Tibial nerve (tissue), 4 donors: ENCODE measurements at regions not wholly inside any gene's neighbourhood (a gene's known extent, or its start where the extent isn't known, plus 50 kb on each side); places are given as distances from the start of the nearest gene placed in this dataset.

Experiments used
- DNase-seq, 2 donors: peaks; one replicate each; pipeline ENCODE4 v3.0.0-alpha.2; 2019; ENCODE audit warnings: low spot score in 2 of 2
- H3K27ac ChIP-seq, 4 donors: fragments of 200-600 bp; sonication (generic) in 3 of 4; one replicate each; pipeline ENCODE4 v1.5.1; 2017 to 2019; ENCODE audit warnings: mild to moderate bottlenecking in 1 of 4
- H3K27me3 ChIP-seq, 2 donors: fragments of 200-600 bp; sonication (generic) in 1 of 2; one replicate each; pipeline versions ENCODE4 v1.5.1 to v1.6.0; 2017 to 2019
- H3K36me3 ChIP-seq, 3 donors: fragments of 200-600 bp; sonication (generic); one replicate each; pipeline ENCODE4 v1.5.1; 2018 to 2019
- H3K4me1 ChIP-seq, 4 donors: fragments of 200-600 bp; sonication (generic) in 3 of 4; one replicate each; pipeline ENCODE4 v1.5.1; 2017 to 2019
- H3K4me3 ChIP-seq, 4 donors: fragments of 200-600 bp; sonication (generic) in 3 of 4; one replicate each; pipeline ENCODE4 v1.5.1; 2017 to 2019; ENCODE audit warnings: mild to moderate bottlenecking in 1 of 4, moderate library complexity in 1 of 4
- H3K9me3 ChIP-seq, 4 donors: fragments of 200-600 bp; sonication (generic) in 3 of 4; one replicate each; pipeline ENCODE4 v1.5.1; 2017 to 2019
- CTCF ChIP-seq, 5 experiments: fragments of 200-600 bp in 3 of 5; fragments of 450-650 bp in 2 of 5; sonication (generic) in 3 of 5; IDR thresholded peaks; one replicate each; pipeline ENCODE4 v1.5.1; 2016 to 2019; ENCODE audit warnings: antibody characterized with exemption in 5 of 5, mild to moderate bottlenecking in 3 of 5, moderate library complexity in 2 of 5
- EP300 ChIP-seq, 2 donors: sonication (generic); formaldehyde crosslinking; IDR thresholded peaks; one replicate each; pipeline ENCODE4 v1.6.1; 2017; ENCODE audit warnings: antibody characterized with exemption in 2 of 2, mild to moderate bottlenecking in 1 of 2
- POLR2A ChIP-seq, 2 donors: fragments of 450-650 bp; IDR thresholded peaks; one replicate each; pipeline ENCODE4 v1.6.1; 2017; ENCODE audit warnings: antibody characterized with exemption in 2 of 2, mild to moderate bottlenecking in 2 of 2, moderate library complexity in 2 of 2
- WGBS, 2 donors: methylation state at CpG; one replicate each; pipeline ENCODE4 v1.1.5; 2018; 5-methylcytosine and 5-hydroxymethylcytosine counted together

- TF ChIP-seq POLR2A (IDR thresholded peaks at IDR 0.05) (no peak), EP300 (IDR thresholded peaks at IDR 0.05) (no peak), CTCF (IDR thresholded peaks at IDR 0.05) (no peak)
- no peak overlapping the region for H3K4me3 ChIP-seq
- no peak overlapping the region for H3K27ac ChIP-seq
- H3K4me1 ChIP-seq: peaks cover 0 to 5% (median 0%) of the 10 kb centered on the region in 4 donors
- H3K27me3 ChIP-seq: no peaks in the 10 kb centered on the region
- no peak for DNase-seq
- H3K9me3 ChIP-seq: no peaks in the 10 kb centered on the region
- 46 to 66% methylated on average over 7 of the region's 7 CpGs for WGBS, 2 donors
- no peaks in the 10 kb centered on the region for H3K36me3 ChIP-seq
Measured at GRCh38 chr6:15131651-15132061, 114.2 kb upstream of the JARID2 start.

- no peak overlapping the region for H3K27ac ChIP-seq
- H3K27me3 ChIP-seq: no peaks in the 10 kb centered on the region
- no peak for TF ChIP-seq POLR2A (IDR thresholded peaks at IDR 0.05)
- TF ChIP-seq EP300 (IDR thresholded peaks at IDR 0.05): no peak
- no peak for TF ChIP-seq CTCF (IDR thresholded peaks at IDR 0.05)
- no peak overlapping the region for H3K4me3 ChIP-seq
- H3K9me3 ChIP-seq: no peaks in the 10 kb centered on the region
- peaks cover 0 to 5% (median 0%) of the 10 kb centered on the region in 4 donors for H3K4me1 ChIP-seq
- WGBS, 2 donors: 91 to 95% methylated on average over 4 of the region's 4 CpGs
- no peaks in the 10 kb centered on the region for H3K36me3 ChIP-seq
- DNase-seq: no peak
Measured at GRCh38 chr6:15132167-15132566, 113.7 kb upstream of the JARID2 start.

GRCh38 chr6:15132854-15133670 lies 112.8 kb upstream of the JARID2 start:
- H3K4me3 ChIP-seq: no peak overlapping the region
- no peaks in the 10 kb centered on the region for H3K9me3 ChIP-seq
- TF ChIP-seq CTCF (IDR thresholded peaks at IDR 0.05) (no peak), POLR2A (IDR thresholded peaks at IDR 0.05) (no peak), EP300 (IDR thresholded peaks at IDR 0.05) (no peak)
- no peaks in the 10 kb centered on the region for H3K36me3 ChIP-seq
- DNase-seq: no peak
- no peak overlapping the region for H3K27ac ChIP-seq
- peaks cover 0 to 5% (median 0%) of the 10 kb centered on the region in 4 donors for H3K4me1 ChIP-seq
- no peaks in the 10 kb centered on the region for H3K27me3 ChIP-seq
- WGBS, 2 donors: 83 to 87% methylated on average over 8 of the region's 8 CpGs

- H3K27ac ChIP-seq: no peak overlapping the region
Measured at GRCh38 chr6:15137086-15137485, 108.8 kb upstream of the JARID2 start.

More at GRCh38 chr6:15137086-15137485, 108.8 kb upstream of the JARID2 start:
- Histone ChIP-seq H3K27me3 (no peaks in the 10 kb centered on the region), H3K36me3 (no peaks in the 10 kb centered on the region), H3K9me3 (no peaks in the 10 kb centered on the region), H3K4me3 (no peak overlapping the region), H3K4me1 (no peaks in the 10 kb centered on the region)
- 94 to 100% methylated on average over 1 of the region's 1 CpG for WGBS, 2 donors
- DNase-seq: no peak
- TF ChIP-seq EP300 (IDR thresholded peaks at IDR 0.05) (no peak), CTCF (IDR thresholded peaks at IDR 0.05) (no peak), POLR2A (IDR thresholded peaks at IDR 0.05) (no peak)
